NCI-H2171 treated with DMSO at 0.1 percent for 48 hours (cell line): ENCODE measurements at regions not wholly inside any gene's neighbourhood (a gene's known extent, or its start where the extent isn't known, plus 50 kb on each side); places are given as distances from the start of the nearest gene placed in this dataset.

Source experiments
- DNase-seq: peaks from one replicate; lab custom pipeline; 2025; lab: John Stamatoyannopoulos, UW

DNA sequence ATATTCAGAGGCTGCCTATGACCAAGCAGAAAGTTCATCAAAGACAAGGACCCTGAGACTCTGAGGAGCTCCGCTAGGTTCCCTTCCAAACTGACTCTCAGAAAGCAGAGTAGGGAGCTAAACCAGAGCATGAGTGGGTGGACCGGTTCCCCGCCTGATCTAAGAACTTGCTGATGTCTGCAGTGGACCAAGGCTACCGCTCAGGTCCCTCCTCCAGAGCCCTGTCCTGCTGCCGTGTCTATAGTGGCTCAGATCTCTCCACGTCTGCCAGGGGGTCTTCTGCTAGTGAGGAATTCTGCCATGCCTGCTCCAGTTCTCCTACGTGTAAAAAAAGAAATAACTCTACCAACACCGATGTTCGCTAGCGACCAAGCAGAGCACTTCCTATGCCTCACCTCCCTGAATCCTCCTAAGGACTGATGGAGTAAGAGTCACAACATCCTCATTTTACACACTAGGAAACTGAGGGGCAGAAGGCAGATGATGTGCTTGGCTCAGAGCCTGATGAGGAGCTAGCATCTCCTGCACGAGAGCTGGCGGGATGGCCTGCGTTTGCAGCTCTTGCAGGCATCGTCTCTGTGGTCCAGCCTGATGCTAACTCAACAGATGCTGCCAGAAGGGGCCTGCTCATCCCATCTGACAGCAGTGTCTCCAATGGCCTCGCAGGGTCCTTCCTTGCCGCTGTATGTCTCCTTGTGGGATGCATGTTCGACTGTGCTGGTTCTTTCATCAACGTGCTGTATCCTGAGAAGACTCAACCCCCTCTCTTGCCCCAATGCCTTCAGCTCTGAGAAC lies 265.5 kb downstream of the C16orf95 start:
- DNase-seq, result peak; percentile 63

DNA sequence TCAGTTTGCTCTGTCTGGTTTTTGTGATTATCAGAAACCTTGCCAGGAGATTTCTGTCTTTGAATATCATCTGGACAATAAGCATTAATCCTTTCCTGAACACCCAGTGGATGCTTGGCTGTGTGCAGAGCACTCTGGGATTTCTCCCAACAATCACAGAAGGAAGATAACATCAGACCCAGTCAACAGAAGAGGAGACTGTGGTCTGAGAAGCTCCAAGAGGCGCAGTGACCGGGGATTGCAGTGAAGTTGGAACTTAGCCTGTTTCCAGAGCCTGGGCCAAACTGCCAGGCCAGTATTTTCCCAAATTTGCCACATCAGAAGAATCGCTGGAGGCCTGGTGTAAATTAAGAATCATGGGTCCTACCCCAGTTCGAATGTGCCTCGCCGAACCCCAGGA lies 264.7 kb downstream of the C16orf95 start:
- DNase-seq, result no peak

DNA sequence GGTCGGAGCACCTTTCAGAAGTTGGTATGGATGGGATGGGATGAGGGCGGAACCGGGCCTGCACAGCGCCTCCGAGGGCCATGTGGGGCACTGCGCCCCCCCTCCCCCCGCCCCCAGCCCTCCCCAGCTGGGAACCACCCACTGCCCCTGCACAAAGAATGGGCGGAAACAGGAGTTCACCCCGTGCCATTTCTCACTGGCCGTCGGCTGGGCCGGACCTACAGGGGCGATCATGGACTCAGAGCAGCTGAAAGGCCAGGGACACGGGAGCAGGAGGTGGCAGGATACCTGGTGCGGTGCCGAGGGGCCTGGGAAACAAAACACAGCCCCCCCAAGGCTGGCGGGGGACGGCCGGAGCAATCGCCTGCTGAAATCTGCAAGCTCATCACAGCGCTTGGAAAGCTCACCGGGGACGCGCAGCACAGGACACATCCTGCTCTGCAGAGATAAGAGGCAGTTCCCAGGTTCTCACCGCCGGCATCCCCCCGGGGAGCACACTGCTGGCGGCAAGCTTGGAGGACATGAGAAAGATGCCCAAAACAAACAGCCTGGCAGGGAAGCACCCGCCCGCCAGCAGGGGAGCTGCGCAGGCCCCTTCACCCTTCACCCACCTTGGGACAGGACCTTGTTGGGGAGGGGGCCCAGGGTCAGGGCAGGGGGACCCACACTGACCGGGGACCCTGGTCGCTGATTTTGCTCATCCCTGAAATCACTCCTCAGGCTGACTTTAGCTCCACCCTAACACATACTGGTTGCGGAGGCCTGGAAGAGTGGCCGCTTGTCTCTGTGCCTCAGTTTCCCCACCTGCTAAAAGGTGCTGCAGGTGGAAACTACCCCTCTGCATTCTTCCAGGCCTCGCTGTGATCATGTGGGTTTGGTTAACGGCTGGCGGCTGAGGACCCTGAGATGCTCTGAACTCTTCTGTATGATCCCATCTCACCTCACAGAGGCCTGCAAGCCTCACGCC lies 263.9 kb downstream of the C16orf95 start:
- DNase-seq, result no peak

DNA sequence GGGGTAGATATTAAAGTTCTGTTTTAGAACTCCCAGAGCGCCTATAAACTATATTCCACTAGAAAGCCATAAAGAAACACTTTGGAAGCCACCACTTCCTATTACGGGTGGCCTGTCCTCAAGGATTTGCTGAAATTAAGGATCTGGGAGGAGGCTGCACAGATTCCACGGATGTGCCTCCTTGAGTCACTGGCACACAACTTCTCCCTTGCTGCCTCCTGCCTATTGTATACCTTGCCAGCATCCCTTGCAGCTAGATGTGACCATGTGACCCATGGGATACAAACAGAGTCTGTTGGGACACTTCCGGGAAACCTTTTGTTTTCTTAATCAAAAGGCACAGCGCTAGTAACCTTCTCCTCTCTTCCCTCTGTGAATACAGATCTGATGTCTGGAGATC lies 263.0 kb downstream of the C16orf95 start:
- DNase-seq, result no peak

DNA sequence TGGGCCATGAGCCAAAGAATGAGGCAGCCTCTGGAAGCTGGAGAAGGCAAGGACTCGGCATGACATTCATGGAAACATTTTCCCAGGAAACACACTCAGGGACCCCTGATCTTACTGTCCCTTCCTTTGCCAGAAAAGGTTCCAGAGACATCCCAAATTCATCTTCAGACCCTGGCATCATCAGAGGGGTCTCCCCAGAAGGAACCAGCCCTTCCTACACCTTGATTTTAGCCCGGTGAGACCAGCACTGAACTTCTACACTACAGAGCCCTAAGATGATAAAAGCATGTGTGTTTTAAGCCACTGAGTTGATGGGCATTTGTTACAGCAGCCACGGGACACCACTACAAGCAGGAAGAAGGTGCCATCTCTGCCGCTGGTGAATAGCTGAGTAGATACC lies 262.3 kb downstream of the C16orf95 start:
- DNase-seq, result no peak

DNA sequence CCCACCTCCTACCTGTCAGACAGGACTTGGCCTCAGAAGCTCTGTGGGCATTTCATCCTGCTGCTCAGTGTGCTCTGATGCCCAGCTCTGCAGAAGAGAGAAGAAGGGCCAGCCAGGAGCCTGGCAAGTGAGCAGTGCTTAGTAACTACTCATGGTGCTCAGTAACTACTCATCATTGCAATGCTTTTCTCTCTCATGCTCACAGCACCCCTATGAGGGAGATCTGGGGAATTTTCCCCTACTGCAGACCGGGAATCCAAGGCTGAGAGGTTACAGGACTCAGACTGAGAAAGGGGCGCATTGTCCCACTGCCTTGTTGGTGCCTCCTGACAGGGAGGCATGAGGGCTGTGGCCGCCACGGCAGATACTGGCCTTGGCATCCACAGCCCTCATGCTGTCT lies 261.1 kb downstream of the C16orf95 start:
- no peak for DNase-seq

DNA sequence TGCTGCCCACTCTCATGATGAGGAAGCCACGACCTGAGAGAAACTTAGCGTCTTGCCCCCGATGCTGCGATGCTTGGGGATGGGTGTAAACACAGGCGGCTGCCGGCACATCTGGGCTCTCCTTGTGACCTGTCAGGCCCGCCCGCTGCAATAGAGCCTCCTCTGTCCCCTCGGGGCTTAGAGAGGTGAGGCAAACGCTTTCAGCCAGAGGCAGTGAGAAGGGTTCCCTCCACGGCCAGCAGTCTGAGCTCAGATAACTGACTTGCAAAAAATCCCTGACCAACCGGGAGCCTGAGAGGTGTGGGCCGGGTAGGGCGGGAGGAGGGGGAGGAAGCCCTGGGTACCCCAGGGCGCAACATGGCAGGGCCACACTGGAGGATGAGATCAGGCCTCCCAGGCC lies 260.6 kb downstream of the C16orf95 start:
- no peak for DNase-seq

DNA sequence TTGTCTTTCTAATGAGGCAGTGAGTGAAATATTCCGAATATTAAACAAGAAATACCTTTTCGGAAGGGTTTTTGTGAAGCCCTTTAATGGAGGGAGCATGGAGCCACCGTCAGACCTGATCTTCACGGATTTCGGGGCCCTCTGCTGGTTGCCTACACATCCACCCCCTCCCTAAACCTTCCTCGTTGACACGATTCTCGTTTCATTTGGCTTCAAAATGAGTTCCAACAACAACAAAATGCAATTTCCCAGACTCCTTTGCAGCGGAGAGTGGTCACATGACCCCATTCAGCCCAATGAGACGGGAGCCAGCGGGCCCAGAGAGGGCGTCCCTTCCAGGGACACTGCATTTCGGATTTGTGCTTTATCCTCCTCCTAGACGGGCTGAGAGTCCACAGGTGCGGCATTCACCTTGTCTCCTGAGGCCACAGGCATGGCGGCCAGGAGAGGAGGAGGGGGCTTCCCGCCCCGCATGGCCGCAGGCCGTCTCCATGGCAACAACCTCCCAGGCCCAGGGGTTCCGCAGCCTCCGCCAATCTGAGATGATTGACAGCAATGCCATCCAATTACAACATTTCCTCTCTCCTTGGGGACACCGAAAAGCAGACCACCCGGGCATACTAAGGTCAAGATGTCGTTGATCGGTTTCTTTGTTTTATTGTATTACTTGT lies 259.8 kb downstream of the C16orf95 start:
- no peak for DNase-seq

DNA sequence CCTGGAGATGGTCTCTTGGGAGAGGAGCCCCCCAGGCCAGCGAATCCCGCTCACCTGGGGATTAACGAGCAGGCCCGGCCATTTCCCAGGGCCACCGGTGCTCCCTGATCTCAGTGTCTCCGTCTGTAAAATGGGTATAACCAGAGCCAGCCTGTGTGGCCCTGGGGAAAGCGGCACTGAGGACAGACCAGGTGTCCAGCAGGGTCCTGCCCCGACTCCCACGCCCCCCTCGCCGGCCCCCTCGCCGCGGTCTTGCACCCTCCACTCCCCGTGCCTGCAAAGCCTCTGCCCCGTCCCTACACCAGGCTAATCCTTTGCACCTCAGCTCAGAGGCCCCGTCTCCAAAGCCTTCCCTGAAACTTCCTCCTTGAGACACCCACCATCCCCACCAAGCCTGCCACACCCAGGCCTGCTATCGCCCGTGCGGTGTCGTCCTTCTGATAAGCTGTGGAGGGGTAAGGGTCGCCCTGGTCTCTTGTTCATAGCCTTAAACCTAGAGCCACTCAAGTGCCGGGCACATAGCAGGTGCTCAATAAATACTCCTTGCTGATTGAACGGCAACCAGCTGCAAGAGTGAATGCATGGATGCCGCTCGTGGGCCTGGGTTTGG lies 259.1 kb downstream of the C16orf95 start:
- DNase-seq, result no peak

DNA sequence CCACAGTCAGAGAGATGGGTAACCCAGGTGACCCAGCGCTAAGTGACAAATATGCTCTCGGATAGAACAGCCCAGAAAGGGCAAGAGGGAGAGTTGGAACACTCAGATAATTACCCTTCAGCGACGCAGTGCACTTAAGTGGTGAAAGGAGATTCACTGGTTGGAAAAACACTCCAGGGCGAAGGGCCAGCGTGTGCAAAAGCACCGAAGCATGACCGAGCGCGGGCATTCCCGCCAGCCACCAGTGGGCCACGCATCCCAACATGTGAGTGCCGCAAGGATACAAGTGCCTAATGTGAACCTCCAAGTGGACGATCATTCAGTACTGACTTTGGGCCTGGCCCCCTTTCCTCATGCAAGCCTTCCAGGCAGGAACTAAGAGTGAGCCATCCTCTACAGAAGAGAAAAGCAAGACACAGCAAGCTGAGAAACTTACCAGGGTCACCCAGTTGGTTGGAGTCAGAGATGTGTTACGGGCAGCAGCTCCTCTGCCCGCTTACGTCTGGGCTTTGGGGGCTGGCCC lies 258.4 kb downstream of the C16orf95 start:
- no peak for DNase-seq

DNA sequence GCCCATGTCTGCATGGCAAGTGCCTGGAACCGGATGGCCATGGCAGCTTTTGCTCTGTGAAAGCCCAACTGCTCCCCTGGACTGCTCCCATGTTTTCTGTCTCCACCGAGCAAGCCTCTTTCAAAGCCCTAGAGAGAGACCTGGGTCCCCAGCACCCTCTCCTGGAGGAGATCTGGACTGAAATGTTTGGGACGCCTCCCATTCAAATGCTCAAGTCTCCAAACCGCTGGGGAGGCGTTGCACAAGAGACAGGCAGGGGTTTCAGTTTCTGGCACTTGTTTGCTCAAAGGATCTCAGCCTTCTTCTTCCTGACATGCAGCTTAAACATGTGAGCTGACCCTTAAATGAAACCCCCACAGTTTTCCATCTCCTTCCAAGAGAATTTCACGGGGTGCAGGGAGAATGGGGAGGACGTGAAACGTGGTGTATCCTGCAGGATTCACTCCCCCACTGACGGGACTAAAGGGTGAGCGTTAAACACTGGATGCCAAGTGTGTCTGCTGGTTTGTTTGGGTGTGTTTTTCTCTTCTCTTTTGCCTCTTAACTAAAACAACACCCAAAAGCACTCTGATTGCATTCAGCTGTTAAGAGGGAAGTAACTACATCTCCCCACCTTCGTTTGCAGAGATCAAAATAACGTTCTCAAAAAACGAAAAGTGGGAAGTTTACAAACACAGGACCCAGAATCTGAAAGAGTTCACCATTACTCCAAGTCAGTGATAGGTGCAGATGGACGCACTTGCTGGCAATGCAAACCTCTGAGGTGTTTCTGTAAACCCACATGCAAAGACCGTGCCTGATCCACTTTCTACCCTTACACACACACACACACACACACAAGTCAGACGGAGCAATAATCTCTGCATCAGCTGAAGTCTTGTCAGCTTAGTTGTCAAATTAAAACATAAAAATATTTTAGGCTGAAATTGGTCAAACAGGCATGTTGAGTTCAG lies 256.9 kb downstream of the C16orf95 start:
- DNase-seq, result no peak

DNA sequence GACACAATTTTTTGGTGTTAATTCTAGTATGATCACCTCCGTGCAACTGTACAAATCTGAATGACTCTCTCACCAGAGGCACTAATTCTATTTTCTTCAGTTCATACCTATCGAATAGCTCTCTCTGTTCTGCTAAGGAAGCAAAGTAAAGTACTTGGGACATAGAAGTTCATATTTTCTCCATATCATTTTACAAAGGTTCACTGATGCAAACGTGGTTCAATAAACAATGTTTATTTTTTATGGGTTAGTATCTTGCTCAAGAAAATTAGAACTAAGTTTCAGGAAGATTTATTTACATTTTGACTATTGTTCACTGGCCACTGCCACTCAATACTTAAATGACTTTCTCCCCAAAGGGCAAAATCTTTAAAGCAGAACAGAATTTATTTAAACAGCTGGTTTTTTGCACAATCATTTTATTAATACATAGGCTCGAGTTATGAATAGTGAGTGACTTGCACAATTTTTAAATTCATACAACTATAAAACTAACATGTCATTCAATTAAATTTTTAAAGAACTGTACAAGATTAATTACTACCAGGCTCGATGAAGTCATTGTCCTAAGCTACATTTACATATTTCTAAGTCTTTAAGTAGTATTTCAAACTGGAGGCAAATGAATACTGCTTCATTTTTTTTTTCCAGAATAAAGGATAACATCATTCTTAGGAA lies 255.8 kb downstream of the C16orf95 start:
- no peak for DNase-seq

DNA sequence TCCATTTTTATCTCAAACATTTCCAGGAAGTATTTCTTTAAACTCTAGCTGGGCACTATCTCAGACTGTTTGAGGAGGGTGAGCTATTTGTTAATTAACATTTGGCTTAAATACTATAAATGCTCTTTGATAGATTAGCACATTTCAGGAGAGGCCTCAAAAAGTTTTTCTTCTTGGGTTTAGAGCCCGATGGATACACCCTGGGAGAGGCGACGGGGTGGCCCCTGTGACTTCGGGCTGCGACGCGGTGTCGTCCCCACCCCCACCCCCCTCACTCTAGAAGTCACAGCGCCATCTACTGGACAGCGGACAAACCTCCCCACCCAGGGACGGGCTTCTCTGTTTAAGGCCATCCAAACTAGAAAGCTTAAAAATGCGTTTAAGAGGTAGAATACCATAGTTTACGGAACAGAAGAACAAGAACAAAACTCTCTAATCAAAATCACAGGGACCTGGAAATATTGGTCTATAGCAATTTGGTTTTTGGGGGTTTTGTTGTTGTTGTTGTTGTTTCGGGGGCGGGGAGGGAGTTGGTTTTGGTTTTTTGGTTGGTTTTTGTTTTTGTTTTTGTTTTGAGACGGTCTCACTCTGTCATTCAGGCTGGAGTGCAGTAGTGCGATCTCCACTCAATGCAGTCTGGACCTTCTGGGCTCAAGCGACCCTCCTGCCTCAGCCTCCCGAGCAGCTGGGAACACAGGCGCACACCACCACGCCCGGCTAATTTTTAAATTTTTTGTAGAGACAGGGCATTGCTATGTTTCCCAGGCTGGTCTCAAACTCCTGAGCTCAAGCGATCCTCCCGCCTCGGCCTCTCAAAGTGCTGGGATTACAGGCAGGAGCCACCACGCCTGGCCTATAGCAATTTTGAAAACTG lies 254.4 kb downstream of the C16orf95 start:
- peak; percentile 71 for DNase-seq

DNA sequence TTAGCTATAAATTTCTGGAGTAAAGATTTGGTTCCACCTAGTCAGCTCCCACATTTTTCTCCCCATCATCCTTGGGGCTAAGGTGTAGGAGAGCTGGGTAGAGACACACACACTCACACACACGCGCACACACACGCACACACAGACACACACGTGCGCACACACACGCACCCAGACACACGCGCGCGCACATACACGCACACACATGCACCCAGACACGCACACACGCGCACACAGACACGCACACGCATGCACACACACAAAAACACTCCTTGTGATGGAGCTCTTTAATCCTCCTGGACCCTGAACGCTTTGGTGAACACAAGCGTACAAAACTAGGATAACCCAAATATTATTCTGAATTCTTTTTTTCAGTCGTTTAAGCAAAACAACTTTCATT lies 253.6 kb downstream of the C16orf95 start:
- DNase-seq, result no peak

DNA sequence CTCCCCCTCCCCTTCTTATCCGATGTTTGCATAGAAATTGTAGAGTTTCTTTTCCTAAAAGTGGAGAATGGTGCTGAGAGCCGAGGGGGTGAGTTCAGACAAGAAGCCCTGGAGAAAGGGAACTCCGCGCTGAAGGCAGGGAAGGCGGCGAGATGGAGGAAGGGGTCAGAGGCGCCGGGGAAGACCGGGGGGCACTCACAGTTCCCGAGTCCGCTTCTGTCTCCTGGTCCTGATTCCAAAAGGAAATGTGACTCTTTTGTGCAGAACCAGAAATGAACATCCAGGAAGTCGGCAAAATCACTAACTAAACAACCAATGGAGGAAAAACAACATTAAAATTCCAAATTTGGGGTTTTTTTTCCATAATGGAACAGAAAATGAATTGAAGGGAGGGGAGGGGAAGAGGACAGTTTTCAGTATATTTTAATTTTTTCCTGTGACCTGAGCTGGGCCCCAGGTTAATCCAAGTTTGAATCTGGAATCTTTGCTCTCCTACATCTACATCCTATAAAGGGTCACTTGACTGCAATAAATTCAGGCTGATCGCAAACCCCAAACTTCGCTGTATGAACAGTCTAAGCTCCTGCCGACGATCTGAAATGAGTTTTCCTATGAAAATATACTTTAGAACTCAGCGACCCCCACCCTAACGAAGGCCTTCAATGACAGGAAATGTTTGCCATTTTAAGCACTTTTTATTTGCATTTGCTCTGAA lies 252.3 kb downstream of the C16orf95 start:
- no peak for DNase-seq

DNA sequence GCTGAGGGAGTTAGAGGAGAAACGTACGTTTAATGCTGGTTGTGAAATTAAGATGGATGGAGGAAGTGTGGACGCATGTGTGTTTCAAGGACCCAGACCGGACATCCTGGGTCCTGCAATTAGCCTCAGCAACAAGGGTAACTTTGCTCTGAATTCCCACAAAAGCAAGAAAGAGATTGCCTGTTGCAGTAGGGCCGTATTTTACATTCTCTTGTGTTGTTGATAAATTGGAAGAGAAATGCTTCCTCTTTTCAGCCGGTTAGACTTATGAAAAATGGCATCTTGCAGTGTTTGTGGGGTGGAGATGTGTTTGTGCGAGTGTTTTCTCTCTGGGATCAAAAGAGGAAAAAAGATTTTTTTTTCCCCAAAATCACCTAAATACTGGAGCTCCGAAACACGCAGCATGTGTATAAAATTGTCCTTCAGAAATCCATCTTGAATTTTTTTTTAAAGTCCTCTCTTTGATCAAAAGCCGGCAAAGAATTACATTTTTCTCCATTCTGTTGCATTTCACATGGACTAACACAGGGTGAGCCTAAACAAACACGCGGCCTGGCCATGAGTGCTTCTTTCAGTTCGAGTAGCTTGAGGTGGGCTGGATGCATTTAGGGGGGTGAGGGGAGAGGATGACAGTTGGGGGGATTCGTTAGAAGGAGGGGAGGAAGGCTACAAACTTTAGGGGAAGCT lies 251.6 kb downstream of the C16orf95 start:
- DNase-seq, result no peak

DNA sequence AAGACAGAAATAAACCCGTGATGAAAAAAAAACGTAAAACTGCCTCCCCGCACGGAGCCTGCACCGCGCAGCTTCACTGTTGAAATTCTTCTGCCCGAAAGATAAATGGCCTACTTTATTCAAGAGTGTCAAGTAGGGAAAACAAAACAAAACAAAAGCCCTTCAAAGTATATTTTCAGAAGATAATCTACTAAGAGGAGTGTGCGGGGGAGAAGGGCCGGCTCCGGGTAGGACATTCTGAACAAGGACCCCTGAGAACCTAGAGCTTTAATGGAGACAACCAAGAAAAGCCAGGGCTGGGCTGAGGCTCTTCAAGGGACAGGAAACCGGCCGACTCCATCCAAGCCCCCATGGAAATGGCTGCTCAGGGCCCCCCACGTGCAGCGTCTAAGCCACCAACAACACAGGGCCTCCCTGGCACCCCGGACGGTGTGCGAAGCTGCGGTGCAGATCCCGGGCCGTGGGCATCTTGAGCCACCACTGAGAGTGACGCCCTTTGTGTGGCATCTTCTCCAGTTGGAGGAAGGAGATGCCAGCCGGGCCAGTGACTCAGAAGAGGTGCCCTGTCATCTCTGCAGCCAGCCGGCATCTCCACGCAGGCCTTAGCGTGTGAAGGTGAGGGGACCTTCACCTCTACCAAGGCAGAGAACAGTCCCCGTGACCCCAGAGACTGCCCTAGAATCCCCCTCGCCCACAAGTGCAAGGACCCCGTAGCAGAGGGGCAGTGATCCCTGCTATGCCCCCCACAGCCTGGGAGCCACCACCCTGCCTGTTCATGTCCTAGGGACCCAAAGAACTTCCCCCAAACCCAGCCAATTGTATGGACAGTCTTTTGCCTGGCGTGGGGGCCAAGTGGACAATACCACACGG lies 250.8 kb downstream of the C16orf95 start:
- DNase-seq, result no peak
